ENCODE measurements at regions not wholly inside any gene's neighbourhood (a gene's known extent, or its start where the extent isn't known, plus 50 kb on each side); places are given as distances from the start of the nearest gene placed in this dataset.

GRCh38 chr4:42711496-42711895 is 54.6 kb upstream of the ATP8A1 start:
- intact Hi-C loops (cut with DNase I; ENCODE audit: low total_unique reads) = no loop called here
- H3K27me3 ChIP-seq = no peaks in the 10 kb centered on the region
- TF ChIP-seq POLR2AphosphoS5 (IDR thresholded peaks at IDR 0.05) = no peak
- no peak for TF ChIP-seq EP300 (IDR thresholded peaks at IDR 0.05)
- no peak for TF ChIP-seq POLR2A (IDR thresholded peaks at IDR 0.05)
- no peak for TF ChIP-seq CTCF (IDR thresholded peaks at IDR 0.05)
- no peaks in the 10 kb centered on the region for H3K9me3 ChIP-seq
- H3K27ac ChIP-seq = no peak overlapping the region
- H3K4me3 ChIP-seq = no peak overlapping the region
- DNase-seq = no peak
- H3K36me3 ChIP-seq = no peaks in the 10 kb centered on the region
- H3K4me1 ChIP-seq = peaks cover 0 to 8% (median 3%) of the 10 kb centered on the region in 4 donors

GRCh38 chr4:42710761-42711160 is 53.9 kb upstream of the ATP8A1 start:
- peaks cover 0 to 8% (median 3%) of the 10 kb centered on the region in 4 donors for H3K4me1 ChIP-seq
- DNase-seq = no peak
- H3K27me3 ChIP-seq = no peaks in the 10 kb centered on the region
- no peaks in the 10 kb centered on the region for H3K9me3 ChIP-seq
- no peak overlapping the region for H3K4me3 ChIP-seq
- no peak overlapping the region for H3K27ac ChIP-seq
- H3K36me3 ChIP-seq = no peaks in the 10 kb centered on the region
- intact Hi-C loops (cut with DNase I; ENCODE audit: low total_unique reads) = no loop called here
- TF ChIP-seq POLR2A (IDR thresholded peaks at IDR 0.05) = no peak
- TF ChIP-seq EP300 (IDR thresholded peaks at IDR 0.05) = no peak
- TF ChIP-seq CTCF (IDR thresholded peaks at IDR 0.05) = no peak
- TF ChIP-seq POLR2AphosphoS5 (IDR thresholded peaks at IDR 0.05) = no peak

- DNase-seq = peak in 1 of 2 donors; percentile 37
- Histone ChIP-seq H3K4me1 (peaks cover 0 to 8% (median 3%) of the 10 kb centered on the region in 4 donors), H3K4me3 (no peak overlapping the region), H3K36me3 (no peaks in the 10 kb centered on the region), H3K27ac (no peak overlapping the region), H3K27me3 (no peaks in the 10 kb centered on the region), H3K9me3 (no peaks in the 10 kb centered on the region)
- WGBS, 5 donors = 26 to 34% (median 30%) methylated on average over 5 of the region's 5 CpGs
- TF ChIP-seq CTCF (IDR thresholded peaks at IDR 0.05) = no peak
- no peak for TF ChIP-seq POLR2A (IDR thresholded peaks at IDR 0.05)
- no peak for TF ChIP-seq EP300 (IDR thresholded peaks at IDR 0.05)
- TF ChIP-seq POLR2AphosphoS5 (IDR thresholded peaks at IDR 0.05) = no peak
- intact Hi-C loops (cut with DNase I; ENCODE audit: low total_unique reads) = no loop called here
Measured at GRCh38 chr4:42710329-42710728, 53.4 kb upstream of the ATP8A1 start.

GRCh38 chr4:42709392-42710065 is 52.6 kb upstream of the ATP8A1 start:
- DNase-seq = peak in 1 of 2 donors; percentile 74
- no peak overlapping the region for H3K4me3 ChIP-seq
- no peaks in the 10 kb centered on the region for H3K27me3 ChIP-seq
- TF ChIP-seq CTCF (IDR thresholded peaks at IDR 0.05) (no peak), EP300 (IDR thresholded peaks at IDR 0.05) (no peak), POLR2A (IDR thresholded peaks at IDR 0.05) (no peak), POLR2AphosphoS5 (IDR thresholded peaks at IDR 0.05) (no peak)
- no peak overlapping the region for H3K27ac ChIP-seq
- H3K9me3 ChIP-seq = no peaks in the 10 kb centered on the region
- intact Hi-C loops (cut with DNase I; ENCODE audit: low total_unique reads) = no loop called here
- H3K36me3 ChIP-seq = no peaks in the 10 kb centered on the region
- WGBS, 5 donors = 27 to 42% (median 40%) methylated on average over 5 of the region's 5 CpGs
- H3K4me1 ChIP-seq = peaks cover 0 to 8% (median 3%) of the 10 kb centered on the region in 4 donors
